Skin of body (tissue), 2 donors: ENCODE measurements at regions not wholly inside any gene's neighbourhood (a gene's known extent, or its start where the extent isn't known, plus 50 kb on each side); places are given as distances from the start of the nearest gene placed in this dataset. TPM values are rescaled to one million over a fixed set of nuclear protein-coding genes. Genes with fewer than 3 reads are reported as not detected.

Experiments used
- DNase-seq: peaks from one replicate; lab custom pipeline; 2025; lab: John Stamatoyannopoulos, UW
- small RNA-seq: library from RNA; depleted of rRNA; stranded (forward); fragments of <200 nt; gene quantifications from one replicate; pipeline ENCODE3, GENCODE V24; 2014; ENCODE audit warnings: low replicate concordance

DNA sequence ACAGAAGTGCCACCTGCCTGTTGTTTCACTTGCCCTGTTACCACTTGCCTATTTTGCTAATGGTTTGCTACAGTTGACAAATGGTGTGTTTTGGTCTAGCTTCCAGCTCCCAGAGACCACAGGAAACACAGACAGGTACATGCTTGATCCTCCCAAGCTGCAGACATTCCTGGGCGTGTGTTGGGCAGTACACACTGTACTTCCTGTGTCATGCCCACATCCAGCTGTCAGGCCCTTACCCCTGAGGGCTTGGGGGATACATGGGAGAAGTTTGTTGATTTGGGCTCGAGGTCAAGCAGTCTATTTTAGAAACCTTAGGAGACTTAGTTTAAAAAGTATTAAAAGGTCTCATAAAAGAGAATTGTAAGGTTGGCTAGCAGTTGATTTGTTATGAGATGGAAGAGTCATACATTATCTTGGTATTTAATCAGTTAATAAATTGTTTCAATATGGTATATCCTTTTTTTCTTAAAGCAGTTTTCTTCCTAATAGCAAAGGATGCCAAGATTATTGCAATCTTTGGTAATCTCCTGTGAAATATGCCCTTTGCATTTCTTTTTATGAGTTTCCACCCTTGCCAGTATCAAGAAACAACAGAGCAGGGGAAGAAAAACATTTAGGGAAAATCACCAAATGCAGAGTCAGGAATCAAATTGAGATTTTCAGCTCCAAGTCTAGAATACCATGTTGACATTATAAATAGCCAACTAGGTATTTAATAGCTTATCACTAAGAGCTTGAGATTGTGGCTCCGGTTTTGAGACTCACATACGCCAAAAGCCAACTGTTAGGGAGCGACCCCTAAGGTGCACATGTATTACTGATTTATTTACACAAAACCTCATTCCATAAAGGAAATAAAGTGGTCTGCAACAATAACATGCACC, 52.3 kb upstream of the CD180 start:
- no peak for DNase-seq

DNA sequence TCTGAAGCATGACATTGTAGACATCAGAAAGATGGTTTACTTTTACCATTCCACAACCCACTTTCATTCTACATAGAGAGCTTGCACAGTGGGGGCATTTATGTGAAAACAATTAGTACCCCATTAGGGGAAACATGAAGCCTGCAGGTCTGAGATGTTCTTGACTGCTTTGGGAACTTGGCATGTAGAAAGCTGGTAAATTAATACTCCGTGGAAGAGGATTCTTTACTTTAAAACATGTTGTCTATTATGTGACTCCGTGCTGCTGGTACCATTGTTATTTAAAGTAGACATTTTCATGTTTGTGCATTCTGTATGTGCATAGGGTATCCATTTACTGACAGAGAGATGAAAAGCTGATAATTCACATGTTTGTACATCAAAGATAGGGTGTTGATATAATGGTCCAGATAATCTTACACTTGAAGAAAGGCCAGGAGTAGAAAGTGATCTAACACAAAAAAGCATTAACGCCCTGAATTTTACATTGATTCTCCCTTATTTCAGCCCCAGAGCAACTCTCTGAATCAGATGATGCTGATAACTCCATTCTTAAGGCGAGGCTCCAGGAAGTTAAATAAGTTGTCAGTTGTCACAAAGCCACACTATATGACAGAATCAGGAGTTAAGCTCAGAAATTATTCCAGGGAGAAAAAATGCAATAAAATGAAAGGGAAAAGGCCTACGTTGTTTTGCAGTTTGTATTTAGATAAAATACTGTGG, 50.1 kb upstream of the CD180 start:
- peak; percentile 27 for DNase-seq

Small RNA genes in the stretch of these regions (small RNA-seq; reads per million reads assigned to genes)
- gene AC024581.2: not detected
- gene RNU6-1232P: not detected
